GM23338 (cell line): ENCODE measurements at regions not wholly inside any gene's neighbourhood (a gene's known extent, or its start where the extent isn't known, plus 50 kb on each side); places are given as distances from the start of the nearest gene placed in this dataset.
"Not testable (repeated sequence)": the region's sequence is repeated elsewhere in the genome, so short reads cannot be mapped to it uniquely, and the experiment has no call there.

Experiments used
- ATAC-seq: fragments of 200-7000 bp; cut with Tn5 transposase; 3 replicates; pipeline ENCODE4 v1.9.1; 2020
- DNase-seq: peaks from one replicate; pipeline ENCODE4 v3.0.0-alpha.2; 2015; ENCODE audit warnings: low spot score
- H2AFZ ChIP-seq: fragments of 200-600 bp; sonication (generic); 2 replicates; pipeline ENCODE4 v1.8.0; 2016; ENCODE audit warnings: antibody characterized with exemption, mild to moderate bottlenecking, moderate library complexity
- H3F3A ChIP-seq: fragments of 200-600 bp; sonication (generic); replicated peaks from 2 replicates; pipeline ENCODE4 v1.8.0; 2017; ENCODE audit warnings: antibody characterized with exemption, mixed run types, low read depth
- H3K27ac ChIP-seq: fragments of 200-600 bp; sonication (generic); 2 replicates; pipeline ENCODE4 v1.6.1; 2016; ENCODE audit warnings: low read depth
- H3K27me3 ChIP-seq: fragments of 200-600 bp; sonication (generic); 2 replicates; pipeline ENCODE4 v1.8.0; 2016; ENCODE audit warnings: mild to moderate bottlenecking, mixed run types, moderate library complexity; ENCODE audit not compliant: insufficient read depth
- H3K36me3 ChIP-seq: fragments of 200-600 bp; sonication (generic); 2 replicates; pipeline ENCODE4 v1.8.0; 2016; ENCODE audit warnings: mild to moderate bottlenecking; ENCODE audit not compliant: insufficient read depth
- H3K4me1 ChIP-seq: fragments of 200-600 bp; sonication (generic); 2 replicates; pipeline ENCODE4 v1.8.0; 2016; ENCODE audit warnings: mild to moderate bottlenecking, moderate library complexity; ENCODE audit not compliant: insufficient read depth
- H3K4me2 ChIP-seq: fragments of 200-600 bp; sonication (generic); 2 replicates; pipeline ENCODE4 v1.7.1; 2017; ENCODE audit warnings: mixed run types
- H3K4me3 ChIP-seq: fragments of 200-600 bp; sonication (generic); 2 replicates; pipeline ENCODE4 v1.6.1; 2016; ENCODE audit warnings: mixed run types
- H3K79me2 ChIP-seq: fragments of 200-600 bp; sonication (generic); replicated peaks from 2 replicates; pipeline ENCODE4 v1.8.0; 2017; ENCODE audit warnings: mild to moderate bottlenecking; ENCODE audit not compliant: insufficient read depth
- H3K9me2 ChIP-seq: fragments of 200-600 bp; sonication (generic); 2 replicates; pipeline ENCODE4 v1.8.0; 2017; ENCODE audit not compliant: insufficient read depth
- H4K20me1 ChIP-seq: fragments of 200-600 bp; sonication (generic); replicated peaks from 2 replicates; pipeline ENCODE4 v1.8.0; 2017; ENCODE audit warnings: mild to moderate bottlenecking; ENCODE audit not compliant: insufficient read depth
- H3K27ac Mint-ChIP-seq: 2 replicates; pipeline ENCODE4 v1.8.0; 2020; ENCODE audit warnings: inconsistent platforms, mild to moderate bottlenecking, moderate library complexity, mixed read lengths
- H3K27me3 Mint-ChIP-seq: 3 replicates; pipeline ENCODE4 v1.8.0; 2022; ENCODE audit warnings: low read depth, mild to moderate bottlenecking, moderate library complexity, mixed read lengths, inconsistent platforms; ENCODE audit not compliant: insufficient read depth, poor library complexity
- H3K36me3 Mint-ChIP-seq: 3 replicates; pipeline ENCODE4 v1.8.0; 2021; ENCODE audit warnings: low read depth, mild to moderate bottlenecking, inconsistent platforms, moderate library complexity, mixed read lengths
- H3K4me1 Mint-ChIP-seq: 3 replicates; pipeline ENCODE4 v1.8.0; 2020; ENCODE audit warnings: mild to moderate bottlenecking, inconsistent platforms, mixed read lengths
- H3K4me3 Mint-ChIP-seq: 3 replicates; pipeline ENCODE4 v1.8.0; 2021; ENCODE audit warnings: moderate library complexity, mild to moderate bottlenecking, inconsistent platforms, mixed read lengths
- H3K9me3 Mint-ChIP-seq: 3 replicates; pipeline ENCODE4 v1.8.0; 2020; ENCODE audit warnings: moderate library complexity, mild to moderate bottlenecking, inconsistent platforms, mixed read lengths
- CTCF ChIP-seq, 2 experiments: fragments of 200-600 bp in 1 of 2; sonication (generic) in 1 of 2; conservative IDR thresholded peaks; 2 replicates each; pipeline versions ENCODE4 v1.5.1 to v1.6.1; 2016 to 2017; ENCODE audit warnings: antibody characterized with exemption in 2 of 2, low read depth in 2 of 2, mild to moderate bottlenecking in 2 of 2, moderate library complexity in 1 of 2
- EZH2phosphoT487 ChIP-seq: fragments of 200-600 bp; sonication (generic); IDR thresholded peaks from one replicate; pipeline ENCODE4 v1.8.1; 2018; ENCODE audit warnings: antibody characterized with exemption; ENCODE audit not compliant: unreplicated experiment
- ZNF114 ChIP-seq: fragments of 250-450 bp; sonication (Bioruptor Pico); IDR thresholded peaks from 2 replicates; pipeline ENCODE4 v1.5.0; 2020; ENCODE audit warnings: mild to moderate bottlenecking, moderate library complexity
- TF ChIP-seq, protein P1 (sequence below): IDR thresholded peaks from 2 replicates; pipeline ENCODE4 v1.6.1; 2016; ENCODE audit warnings: antibody characterized with exemption

DNA sequence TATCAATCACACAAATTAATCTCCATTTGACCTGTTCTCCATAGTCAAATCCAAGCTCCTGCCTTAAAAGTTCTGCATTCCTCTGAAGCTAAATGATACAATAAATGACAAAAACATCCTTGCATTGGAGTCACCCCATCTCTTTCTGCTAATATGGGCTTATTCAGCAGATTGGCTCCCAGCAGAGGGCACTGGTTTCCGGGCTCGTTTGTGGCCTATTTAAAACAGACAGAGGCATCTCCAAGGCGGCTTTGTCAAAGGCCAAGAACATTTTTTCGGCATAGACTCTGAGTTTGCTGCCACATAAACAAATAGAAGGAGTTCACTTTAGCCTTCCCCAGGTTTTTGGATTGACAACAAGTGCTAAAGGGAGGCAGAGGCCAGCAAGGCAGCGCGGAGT, 204.4 kb upstream of the RASGRP1 start:
- no peak overlapping the region for H3K4me3 Mint-ChIP-seq
- H3K36me3 Mint-ChIP-seq, result no peaks in the 10 kb centered on the region
- Histone ChIP-seq H3K4me1 (no peaks in the 10 kb centered on the region), H3K4me2 (no peak overlapping the region), H3K27ac (no peak overlapping the region), H4K20me1 (no peaks in the 10 kb centered on the region), H3F3A (no peaks in the 10 kb centered on the region), H3K36me3 (no peaks in the 10 kb centered on the region; the same call in 1 of the 2 replicates), H3K27me3 (no peaks in the 10 kb centered on the region), H3K79me2 (no peaks in the 10 kb centered on the region), H2AFZ (peak overlapping the region; percentile 57), H3K9me2 (no peaks in the 10 kb centered on the region), H3K4me3 (no peak overlapping the region)
- peak; percentile 83 for ATAC-seq
- H3K4me1 Mint-ChIP-seq, result no peaks in the 10 kb centered on the region; the same call in 2 of the 3 replicates
- H3K9me3 Mint-ChIP-seq, result no peaks in the 10 kb centered on the region
- H3K27me3 Mint-ChIP-seq, result no peaks in the 10 kb centered on the region
- TF ChIP-seq CTCF (conservative IDR thresholded peaks at IDR 0.05; ENCODE audit: low read depth in 2 of 2) (peak; percentile 60 to 63), EZH2phosphoT487 (no peak)
- DNase-seq, result peak; percentile 61
- H3K27ac Mint-ChIP-seq, result no peak overlapping the region

- H3K4me1 ChIP-seq, result no peaks in the 10 kb centered on the region
- Mint-ChIP-seq H3K4me3 (no peak overlapping the region), H3K9me3 (peaks cover 2% of the 10 kb centered on the region; the same call in 1 of the 3 replicates), H3K36me3 (no peaks in the 10 kb centered on the region), H3K27me3 (no peaks in the 10 kb centered on the region), H3K4me1 (no peaks in the 10 kb centered on the region; the same call in 2 of the 3 replicates), H3K27ac (no peak overlapping the region)
- ATAC-seq (no peak; the same call in 2 of the 3 replicates), DNase-seq (no peak)
- peak overlapping the region; percentile 57 for H2AFZ ChIP-seq
- no peak overlapping the region for H3K4me2 ChIP-seq
- H3K79me2 ChIP-seq, result no peaks in the 10 kb centered on the region
- no peaks in the 10 kb centered on the region for H3K9me2 ChIP-seq
- H3K27me3 ChIP-seq, result no peaks in the 10 kb centered on the region
- no peaks in the 10 kb centered on the region; the same call in 1 of the 2 replicates for H3K36me3 ChIP-seq
- TF ChIP-seq ZNF114 (CRISPR knock-in tag), result no peak
- TF ChIP-seq, protein P1, sequence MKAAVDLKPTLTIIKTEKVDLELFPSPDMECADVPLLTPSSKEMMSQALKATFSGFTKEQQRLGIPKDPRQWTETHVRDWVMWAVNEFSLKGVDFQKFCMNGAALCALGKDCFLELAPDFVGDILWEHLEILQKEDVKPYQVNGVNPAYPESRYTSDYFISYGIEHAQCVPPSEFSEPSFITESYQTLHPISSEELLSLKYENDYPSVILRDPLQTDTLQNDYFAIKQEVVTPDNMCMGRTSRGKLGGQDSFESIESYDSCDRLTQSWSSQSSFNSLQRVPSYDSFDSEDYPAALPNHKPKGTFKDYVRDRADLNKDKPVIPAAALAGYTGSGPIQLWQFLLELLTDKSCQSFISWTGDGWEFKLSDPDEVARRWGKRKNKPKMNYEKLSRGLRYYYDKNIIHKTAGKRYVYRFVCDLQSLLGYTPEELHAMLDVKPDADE, result no peak
- no peak overlapping the region for H3K27ac ChIP-seq
- no peak overlapping the region for H3K4me3 ChIP-seq
- H3F3A ChIP-seq, result no peaks in the 10 kb centered on the region
- no peaks in the 10 kb centered on the region for H4K20me1 ChIP-seq
These were observed 204.9 kb upstream of the RASGRP1 start for GRCh38 chr15:38769492-38769891.

- H3K79me2 ChIP-seq, H3K27me3 Mint-ChIP-seq, H3K9me2 ChIP-seq, H3K4me3 ChIP-seq, H3K4me3 Mint-ChIP-seq, H3K9me3 Mint-ChIP-seq, H3K4me2 ChIP-seq, H3K4me1 ChIP-seq, H3K27ac ChIP-seq, H3K27ac Mint-ChIP-seq, H3K27me3 ChIP-seq, ATAC-seq, H3K36me3 ChIP-seq, DNase-seq, H2AFZ ChIP-seq, H3K4me1 Mint-ChIP-seq, H4K20me1 ChIP-seq, H3K36me3 Mint-ChIP-seq, H3F3A ChIP-seq: not testable (repeated sequence)
These were observed 209.5 kb upstream of the RASGRP1 start for GRCh38 chr15:38774076-38774475.
